Liver (tissue), 3 donors: ENCODE measurements at regions not wholly inside any gene's neighbourhood (a gene's known extent, or its start where the extent isn't known, plus 50 kb on each side); places are given as distances from the start of the nearest gene placed in this dataset.
A peak's percentile ranks its signal among the peaks of the same experiment; 100 is the strongest.

Experiments used
- EGR1 ChIP-seq, 2 donors: IDR thresholded peaks; 2 replicates each; pipeline ENCODE4 v1.6.1; 2016 to 2018; ENCODE audit warnings: antibody characterized with exemption in 2 of 2, low read depth in 2 of 2
- FOXA1 ChIP-seq: IDR thresholded peaks from 2 replicates; pipeline ENCODE4 v1.6.1; 2016; ENCODE audit warnings: antibody characterized with exemption
- GABPA ChIP-seq, 2 donors: IDR thresholded peaks in 1 of 2; conservative IDR thresholded peaks in 1 of 2; 2 replicates each; pipeline ENCODE4 v1.6.1; 2016; ENCODE audit warnings: antibody characterized with exemption in 2 of 2, mild to moderate bottlenecking in 1 of 2, moderate library complexity in 1 of 2
- HNF4A ChIP-seq, 2 donors: conservative IDR thresholded peaks; 2 replicates each; pipeline ENCODE4 v1.6.1; 2016; ENCODE audit warnings: antibody characterized with exemption in 2 of 2, mild to moderate bottlenecking in 2 of 2
- JUND ChIP-seq, 2 donors: IDR thresholded peaks; 2 replicates each; pipeline ENCODE4 v1.6.1; 2016; ENCODE audit warnings: antibody characterized with exemption in 2 of 2
- RAD21 ChIP-seq, 2 donors: IDR thresholded peaks; 2 replicates each; pipeline ENCODE4 v1.6.1; 2016; ENCODE audit warnings: antibody characterized with exemption in 2 of 2, mild to moderate bottlenecking in 2 of 2
- SP1 ChIP-seq: IDR thresholded peaks from 2 replicates; pipeline ENCODE4 v1.6.1; 2018; ENCODE audit warnings: antibody characterized with exemption, mild to moderate bottlenecking
- TAF1 ChIP-seq: conservative IDR thresholded peaks from 2 replicates; pipeline ENCODE4 v1.6.1; 2016; ENCODE audit warnings: antibody characterized with exemption, mild to moderate bottlenecking
- YY1 ChIP-seq: IDR thresholded peaks from 2 replicates; pipeline ENCODE4 v1.6.1; 2016; ENCODE audit warnings: antibody characterized with exemption, mild to moderate bottlenecking
- TF ChIP-seq, protein P1 (sequence below): fragments of 150-350 bp; IDR thresholded peaks from 2 replicates; pipeline ENCODE4 v1.5.1; 2017; ENCODE audit warnings: improper control_type of control experiment, low read depth, low read length; ENCODE audit not compliant: missing input control
- TF ChIP-seq, protein P2 (sequence below): IDR thresholded peaks from 2 replicates; pipeline ENCODE4 v1.6.1; 2016; ENCODE audit warnings: antibody characterized with exemption, mild to moderate bottlenecking
- TF ChIP-seq, protein P3 (sequence below): IDR thresholded peaks from 2 replicates; pipeline ENCODE4 v1.6.1; 2016; ENCODE audit warnings: antibody characterized with exemption
- TF ChIP-seq, protein P4 (sequence below): IDR thresholded peaks from 2 replicates; pipeline ENCODE4 v1.6.1; 2016; ENCODE audit warnings: antibody characterized with exemption
- TF ChIP-seq, protein P5 (sequence below): IDR thresholded peaks from 2 replicates; pipeline ENCODE4 v1.6.1; 2016; ENCODE audit warnings: antibody characterized with exemption
- donor health status: healthy.
- donor health status: healthy.

DNA sequence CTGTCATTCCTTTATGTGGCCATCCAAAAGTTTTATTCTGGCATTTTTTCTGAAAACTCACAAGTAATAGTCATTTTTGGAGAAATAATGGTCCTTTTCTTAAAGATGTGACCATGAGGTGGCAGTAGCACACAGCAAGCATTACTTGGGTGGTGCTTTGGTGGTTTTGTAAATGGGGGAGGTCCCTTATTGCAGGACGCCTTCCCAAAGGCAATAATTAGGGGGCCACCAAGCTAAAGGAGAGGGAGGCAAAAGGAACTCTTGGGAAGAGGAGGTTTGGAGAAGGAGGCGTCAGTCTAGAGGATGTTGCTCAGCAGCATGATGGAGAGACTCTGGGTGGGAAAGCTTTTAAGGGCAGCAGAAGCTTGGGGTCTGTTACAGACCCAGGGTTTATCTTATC lies 422.6 kb upstream of the MMS22L start:
- TF ChIP-seq, protein P1, sequence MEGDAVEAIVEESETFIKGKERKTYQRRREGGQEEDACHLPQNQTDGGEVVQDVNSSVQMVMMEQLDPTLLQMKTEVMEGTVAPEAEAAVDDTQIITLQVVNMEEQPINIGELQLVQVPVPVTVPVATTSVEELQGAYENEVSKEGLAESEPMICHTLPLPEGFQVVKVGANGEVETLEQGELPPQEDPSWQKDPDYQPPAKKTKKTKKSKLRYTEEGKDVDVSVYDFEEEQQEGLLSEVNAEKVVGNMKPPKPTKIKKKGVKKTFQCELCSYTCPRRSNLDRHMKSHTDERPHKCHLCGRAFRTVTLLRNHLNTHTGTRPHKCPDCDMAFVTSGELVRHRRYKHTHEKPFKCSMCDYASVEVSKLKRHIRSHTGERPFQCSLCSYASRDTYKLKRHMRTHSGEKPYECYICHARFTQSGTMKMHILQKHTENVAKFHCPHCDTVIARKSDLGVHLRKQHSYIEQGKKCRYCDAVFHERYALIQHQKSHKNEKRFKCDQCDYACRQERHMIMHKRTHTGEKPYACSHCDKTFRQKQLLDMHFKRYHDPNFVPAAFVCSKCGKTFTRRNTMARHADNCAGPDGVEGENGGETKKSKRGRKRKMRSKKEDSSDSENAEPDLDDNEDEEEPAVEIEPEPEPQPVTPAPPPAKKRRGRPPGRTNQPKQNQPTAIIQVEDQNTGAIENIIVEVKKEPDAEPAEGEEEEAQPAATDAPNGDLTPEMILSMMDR = no peak
- TF ChIP-seq, protein P2, sequence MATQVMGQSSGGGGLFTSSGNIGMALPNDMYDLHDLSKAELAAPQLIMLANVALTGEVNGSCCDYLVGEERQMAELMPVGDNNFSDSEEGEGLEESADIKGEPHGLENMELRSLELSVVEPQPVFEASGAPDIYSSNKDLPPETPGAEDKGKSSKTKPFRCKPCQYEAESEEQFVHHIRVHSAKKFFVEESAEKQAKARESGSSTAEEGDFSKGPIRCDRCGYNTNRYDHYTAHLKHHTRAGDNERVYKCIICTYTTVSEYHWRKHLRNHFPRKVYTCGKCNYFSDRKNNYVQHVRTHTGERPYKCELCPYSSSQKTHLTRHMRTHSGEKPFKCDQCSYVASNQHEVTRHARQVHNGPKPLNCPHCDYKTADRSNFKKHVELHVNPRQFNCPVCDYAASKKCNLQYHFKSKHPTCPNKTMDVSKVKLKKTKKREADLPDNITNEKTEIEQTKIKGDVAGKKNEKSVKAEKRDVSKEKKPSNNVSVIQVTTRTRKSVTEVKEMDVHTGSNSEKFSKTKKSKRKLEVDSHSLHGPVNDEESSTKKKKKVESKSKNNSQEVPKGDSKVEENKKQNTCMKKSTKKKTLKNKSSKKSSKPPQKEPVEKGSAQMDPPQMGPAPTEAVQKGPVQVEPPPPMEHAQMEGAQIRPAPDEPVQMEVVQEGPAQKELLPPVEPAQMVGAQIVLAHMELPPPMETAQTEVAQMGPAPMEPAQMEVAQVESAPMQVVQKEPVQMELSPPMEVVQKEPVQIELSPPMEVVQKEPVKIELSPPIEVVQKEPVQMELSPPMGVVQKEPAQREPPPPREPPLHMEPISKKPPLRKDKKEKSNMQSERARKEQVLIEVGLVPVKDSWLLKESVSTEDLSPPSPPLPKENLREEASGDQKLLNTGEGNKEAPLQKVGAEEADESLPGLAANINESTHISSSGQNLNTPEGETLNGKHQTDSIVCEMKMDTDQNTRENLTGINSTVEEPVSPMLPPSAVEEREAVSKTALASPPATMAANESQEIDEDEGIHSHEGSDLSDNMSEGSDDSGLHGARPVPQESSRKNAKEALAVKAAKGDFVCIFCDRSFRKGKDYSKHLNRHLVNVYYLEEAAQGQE = no peak
- TF ChIP-seq, protein P3, sequence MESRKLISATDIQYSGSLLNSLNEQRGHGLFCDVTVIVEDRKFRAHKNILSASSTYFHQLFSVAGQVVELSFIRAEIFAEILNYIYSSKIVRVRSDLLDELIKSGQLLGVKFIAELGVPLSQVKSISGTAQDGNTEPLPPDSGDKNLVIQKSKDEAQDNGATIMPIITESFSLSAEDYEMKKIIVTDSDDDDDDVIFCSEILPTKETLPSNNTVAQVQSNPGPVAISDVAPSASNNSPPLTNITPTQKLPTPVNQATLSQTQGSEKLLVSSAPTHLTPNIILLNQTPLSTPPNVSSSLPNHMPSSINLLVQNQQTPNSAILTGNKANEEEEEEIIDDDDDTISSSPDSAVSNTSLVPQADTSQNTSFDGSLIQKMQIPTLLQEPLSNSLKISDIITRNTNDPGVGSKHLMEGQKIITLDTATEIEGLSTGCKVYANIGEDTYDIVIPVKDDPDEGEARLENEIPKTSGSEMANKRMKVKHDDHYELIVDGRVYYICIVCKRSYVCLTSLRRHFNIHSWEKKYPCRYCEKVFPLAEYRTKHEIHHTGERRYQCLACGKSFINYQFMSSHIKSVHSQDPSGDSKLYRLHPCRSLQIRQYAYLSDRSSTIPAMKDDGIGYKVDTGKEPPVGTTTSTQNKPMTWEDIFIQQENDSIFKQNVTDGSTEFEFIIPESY = no peak
- TF ChIP-seq FOXA1 = no peak
- no peak for TF ChIP-seq YY1
- TF ChIP-seq RAD21 (IDR thresholded peaks at IDR 0.05) = peak; percentile 47 to 55
- TF ChIP-seq SP1 = no peak
- no peak for TF ChIP-seq JUND (IDR thresholded peaks at IDR 0.05)
- TF ChIP-seq, protein P4, sequence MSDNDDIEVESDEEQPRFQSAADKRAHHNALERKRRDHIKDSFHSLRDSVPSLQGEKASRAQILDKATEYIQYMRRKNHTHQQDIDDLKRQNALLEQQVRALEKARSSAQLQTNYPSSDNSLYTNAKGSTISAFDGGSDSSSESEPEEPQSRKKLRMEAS = no peak
- no peak for TF ChIP-seq TAF1
- no peak for TF ChIP-seq HNF4A (conservative IDR thresholded peaks at IDR 0.05)
- TF ChIP-seq, protein P5, sequence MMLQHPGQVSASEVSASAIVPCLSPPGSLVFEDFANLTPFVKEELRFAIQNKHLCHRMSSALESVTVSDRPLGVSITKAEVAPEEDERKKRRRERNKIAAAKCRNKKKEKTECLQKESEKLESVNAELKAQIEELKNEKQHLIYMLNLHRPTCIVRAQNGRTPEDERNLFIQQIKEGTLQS = no peak
- no peak for TF ChIP-seq GABPA (IDR thresholded peaks at IDR 0.05 in 1 of 2, conservative IDR thresholded peaks at IDR 0.05 in 1 of 2)
- no peak for TF ChIP-seq EGR1 (IDR thresholded peaks at IDR 0.05; ENCODE audit: low read depth in 2 of 2)
